Erythroblast (primary cell): ENCODE measurements at regions not wholly inside any gene's neighbourhood (a gene's known extent, or its start where the extent isn't known, plus 50 kb on each side); places are given as distances from the start of the nearest gene placed in this dataset.

Experiments used
- GATA1 ChIP-seq: IDR thresholded peaks from 2 replicates; pipeline ENCODE4 v1.6.1; 2011; ENCODE audit warnings: low read depth, mild to moderate bottlenecking, control low read depth, low read length, moderate library complexity
- POLR2A ChIP-seq: IDR thresholded peaks from 2 replicates; pipeline ENCODE4 v1.6.1; 2011; ENCODE audit warnings: mild to moderate bottlenecking, low read length

DNA sequence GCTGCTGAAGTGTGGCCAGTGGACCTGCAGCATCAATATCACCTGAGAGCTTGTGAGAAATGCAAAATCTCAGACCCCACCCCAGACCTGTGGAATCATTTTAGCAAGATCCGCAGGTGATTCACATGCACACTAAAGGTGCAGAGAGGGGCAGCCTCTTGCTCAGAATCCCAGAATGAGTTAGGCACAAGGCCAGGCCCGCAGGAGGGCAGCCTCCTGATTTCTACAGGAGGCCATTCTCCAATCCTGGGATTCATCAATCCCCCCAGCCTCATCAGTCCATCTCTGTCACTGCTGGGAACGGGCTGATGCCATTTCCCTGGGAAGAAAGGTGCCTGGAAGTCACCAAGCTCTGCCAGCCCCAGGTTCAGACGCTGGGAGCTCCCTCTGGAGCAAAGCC is 63.0 kb upstream of the GPR26 start:
- TF ChIP-seq POLR2A (no peak), GATA1 (no peak)
